SK-N-SH treated with all-trans-retinoic acid at 6 μM for 48 hours (cell line): ENCODE measurements at regions not wholly inside any gene's neighbourhood (a gene's known extent, or its start where the extent isn't known, plus 50 kb on each side); places are given as distances from the start of the nearest gene placed in this dataset.

ENCODE experiments used
- ARNTL ChIP-seq: fragments of 450-650 bp; formaldehyde crosslinking; IDR thresholded peaks from 2 replicates; pipeline ENCODE4 v1.5.0; 2020; ENCODE audit warnings: low read depth, mild to moderate bottlenecking, moderate library complexity, borderline replicate concordance
- GLIS3 ChIP-seq: fragments of 250-450 bp; sonication (Bioruptor Pico); IDR thresholded peaks from 2 replicates; pipeline ENCODE4 v1.5.0; 2020; ENCODE audit warnings: mild to moderate bottlenecking, moderate library complexity
- ISL1 ChIP-seq: fragments of 250-450 bp; sonication (Bioruptor Pico); IDR thresholded peaks from 2 replicates; pipeline ENCODE4 v2.1.2; 2022; ENCODE audit warnings: mild to moderate bottlenecking, moderate library complexity
- ZC3H10 ChIP-seq: fragments of 250-450 bp; sonication (Bioruptor Pico); IDR thresholded peaks from 2 replicates; pipeline ENCODE4 v1.5.1; 2021; ENCODE audit warnings: mild to moderate bottlenecking, moderate library complexity
- ZFP3 ChIP-seq: fragments of 250-450 bp; sonication (Bioruptor Pico); IDR thresholded peaks from 2 replicates; pipeline ENCODE4 v1.5.0; 2020; ENCODE audit warnings: mild to moderate bottlenecking, moderate library complexity
- ZNF565 ChIP-seq: fragments of 450-650 bp; formaldehyde crosslinking; conservative IDR thresholded peaks from 2 replicates; pipeline ENCODE4 v1.5.0; 2020; ENCODE audit warnings: low read depth, mild to moderate bottlenecking, moderate library complexity
- ZNF70 ChIP-seq: fragments of 450-650 bp; formaldehyde crosslinking; IDR thresholded peaks from 2 replicates; pipeline ENCODE4 v1.5.0; 2020; ENCODE audit warnings: mild to moderate bottlenecking, moderate library complexity
- TF ChIP-seq, protein P1 (sequence below): fragments of 250-450 bp; sonication (Bioruptor Pico); IDR thresholded peaks from 2 replicates; pipeline ENCODE4 v1.5.1; 2020; ENCODE audit warnings: low read depth, mild to moderate bottlenecking, moderate library complexity
- TF ChIP-seq, protein P2 (sequence below): fragments of 250-450 bp; sonication (Bioruptor Pico); IDR thresholded peaks from 2 replicates; pipeline ENCODE4 v1.8.0; 2020; ENCODE audit warnings: mild to moderate bottlenecking, moderate library complexity, borderline replicate concordance
- TF ChIP-seq, protein P3 (sequence below): fragments of 250-450 bp; sonication (Bioruptor Pico); IDR thresholded peaks from 2 replicates; pipeline ENCODE4 v1.8.0; 2021; ENCODE audit warnings: low read depth, mild to moderate bottlenecking, moderate library complexity, borderline replicate concordance

DNA sequence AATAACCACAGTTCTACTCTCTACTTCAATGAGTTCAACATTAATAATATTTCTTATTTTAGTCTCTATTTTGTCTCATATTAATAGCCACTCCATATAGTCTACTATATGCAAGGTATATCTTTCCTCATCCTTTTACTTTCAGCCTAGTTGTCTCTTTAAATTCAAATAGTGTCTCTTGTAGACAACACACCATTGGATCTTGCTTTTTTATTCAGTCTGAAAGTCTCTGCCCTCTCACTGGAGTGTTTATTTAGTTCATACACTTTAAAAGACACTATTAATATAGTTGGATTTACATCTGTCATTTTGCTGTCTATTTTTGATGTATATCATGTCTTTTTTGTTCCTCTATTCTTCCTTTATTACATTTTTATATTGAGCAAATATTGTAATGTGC lies 103.5 kb downstream of the RFPL4B start:
- TF ChIP-seq GLIS3 (CRISPR knock-in tag), result no peak
- TF ChIP-seq ZC3H10, result no peak
- TF ChIP-seq ZNF70 (CRISPR knock-in tag), result no peak
- no peak for TF ChIP-seq ZFP3 (CRISPR knock-in tag)
- TF ChIP-seq ARNTL, result no peak
- no peak for TF ChIP-seq ISL1 (CRISPR knock-in tag)
- TF ChIP-seq, protein P1, sequence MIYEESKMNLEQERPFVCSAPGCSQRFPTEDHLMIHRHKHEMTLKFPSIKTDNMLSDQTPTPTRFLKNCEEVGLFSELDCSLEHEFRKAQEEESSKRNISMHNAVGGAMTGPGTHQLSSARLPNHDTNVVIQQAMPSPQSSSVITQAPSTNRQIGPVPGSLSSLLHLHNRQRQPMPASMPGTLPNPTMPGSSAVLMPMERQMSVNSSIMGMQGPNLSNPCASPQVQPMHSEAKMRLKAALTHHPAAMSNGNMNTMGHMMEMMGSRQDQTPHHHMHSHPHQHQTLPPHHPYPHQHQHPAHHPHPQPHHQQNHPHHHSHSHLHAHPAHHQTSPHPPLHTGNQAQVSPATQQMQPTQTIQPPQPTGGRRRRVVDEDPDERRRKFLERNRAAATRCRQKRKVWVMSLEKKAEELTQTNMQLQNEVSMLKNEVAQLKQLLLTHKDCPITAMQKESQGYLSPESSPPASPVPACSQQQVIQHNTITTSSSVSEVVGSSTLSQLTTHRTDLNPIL (CRISPR knock-in tag), result no peak
- TF ChIP-seq, protein P2, sequence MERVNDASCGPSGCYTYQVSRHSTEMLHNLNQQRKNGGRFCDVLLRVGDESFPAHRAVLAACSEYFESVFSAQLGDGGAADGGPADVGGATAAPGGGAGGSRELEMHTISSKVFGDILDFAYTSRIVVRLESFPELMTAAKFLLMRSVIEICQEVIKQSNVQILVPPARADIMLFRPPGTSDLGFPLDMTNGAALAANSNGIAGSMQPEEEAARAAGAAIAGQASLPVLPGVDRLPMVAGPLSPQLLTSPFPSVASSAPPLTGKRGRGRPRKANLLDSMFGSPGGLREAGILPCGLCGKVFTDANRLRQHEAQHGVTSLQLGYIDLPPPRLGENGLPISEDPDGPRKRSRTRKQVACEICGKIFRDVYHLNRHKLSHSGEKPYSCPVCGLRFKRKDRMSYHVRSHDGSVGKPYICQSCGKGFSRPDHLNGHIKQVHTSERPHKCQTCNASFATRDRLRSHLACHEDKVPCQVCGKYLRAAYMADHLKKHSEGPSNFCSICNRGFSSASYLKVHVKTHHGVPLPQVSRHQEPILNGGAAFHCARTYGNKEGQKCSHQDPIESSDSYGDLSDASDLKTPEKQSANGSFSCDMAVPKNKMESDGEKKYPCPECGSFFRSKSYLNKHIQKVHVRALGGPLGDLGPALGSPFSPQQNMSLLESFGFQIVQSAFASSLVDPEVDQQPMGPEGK, result no peak
- TF ChIP-seq, protein P3, sequence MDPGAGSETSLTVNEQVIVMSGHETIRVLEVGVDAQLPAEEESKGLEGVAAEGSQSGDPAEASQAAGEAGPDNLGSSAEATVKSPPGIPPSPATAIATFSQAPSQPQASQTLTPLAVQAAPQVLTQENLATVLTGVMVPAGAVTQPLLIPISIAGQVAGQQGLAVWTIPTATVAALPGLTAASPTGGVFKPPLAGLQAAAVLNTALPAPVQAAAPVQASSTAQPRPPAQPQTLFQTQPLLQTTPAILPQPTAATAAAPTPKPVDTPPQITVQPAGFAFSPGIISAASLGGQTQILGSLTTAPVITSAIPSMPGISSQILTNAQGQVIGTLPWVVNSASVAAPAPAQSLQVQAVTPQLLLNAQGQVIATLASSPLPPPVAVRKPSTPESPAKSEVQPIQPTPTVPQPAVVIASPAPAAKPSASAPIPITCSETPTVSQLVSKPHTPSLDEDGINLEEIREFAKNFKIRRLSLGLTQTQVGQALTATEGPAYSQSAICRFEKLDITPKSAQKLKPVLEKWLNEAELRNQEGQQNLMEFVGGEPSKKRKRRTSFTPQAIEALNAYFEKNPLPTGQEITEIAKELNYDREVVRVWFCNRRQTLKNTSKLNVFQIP (CRISPR knock-in tag), result no peak
- TF ChIP-seq ZNF565, result no peak
